ENCODE measurements at regions not wholly inside any gene's neighbourhood (a gene's known extent, or its start where the extent isn't known, plus 50 kb on each side); places are given as distances from the start of the nearest gene placed in this dataset.
"Not testable (repeated sequence)": the region's sequence is repeated elsewhere in the genome, so short reads cannot be mapped to it uniquely, and the experiment has no call there.

- DNase-seq = no peak
Observed at GRCh38 chr9:71268871-71269635, 147.6 kb upstream of the TRPM3 start.

- DNase-seq = no peak
Observed at GRCh38 chr9:71263451-71263850, 142.0 kb upstream of the TRPM3 start.

GRCh38 chr9:71260419-71260818 is 139.0 kb upstream of the TRPM3 start:
- DNase-seq = not testable (repeated sequence)

GRCh38 chr9:71254592-71255277 is 133.3 kb upstream of the TRPM3 start:
- no peak for DNase-seq

- no peak for DNase-seq
Observed at GRCh38 chr9:71253011-71253410, 131.6 kb upstream of the TRPM3 start.

- DNase-seq = no peak
Observed at GRCh38 chr9:71250581-71250980, 129.2 kb upstream of the TRPM3 start.

GRCh38 chr9:71249729-71250317 is 128.4 kb upstream of the TRPM3 start:
- DNase-seq = no peak

GRCh38 chr9:71245651-71246050 is 124.2 kb upstream of the TRPM3 start:
- no peak for DNase-seq

GRCh38 chr9:71243951-71244350 is 122.5 kb upstream of the TRPM3 start:
- DNase-seq = no peak

GRCh38 chr9:71242081-71242480 is 120.7 kb upstream of the TRPM3 start:
- no peak for DNase-seq

GRCh38 chr9:71237051-71237450 is 115.6 kb upstream of the TRPM3 start:
- DNase-seq = no peak

- no peak for DNase-seq
Observed at GRCh38 chr9:71233646-71234045, 112.2 kb upstream of the TRPM3 start.

GRCh38 chr9:71223953-71224538 is 102.6 kb upstream of the TRPM3 start:
- no peak for DNase-seq

- DNase-seq = no peak
Observed at GRCh38 chr9:71218774-71219173, 97.4 kb upstream of the TRPM3 start.

- no peak for DNase-seq
Observed at GRCh38 chr9:71213633-71214032, 92.2 kb upstream of the TRPM3 start.

GRCh38 chr9:71210326-71210725 is 88.9 kb upstream of the TRPM3 start:
- DNase-seq = no peak

- DNase-seq = no peak
Observed at GRCh38 chr9:71209890-71210289, 88.5 kb upstream of the TRPM3 start.

- no peak for DNase-seq
Observed at GRCh38 chr9:71202931-71203330, 81.5 kb upstream of the TRPM3 start.

- DNase-seq = no peak
Observed at GRCh38 chr9:71191708-71192107, 70.3 kb upstream of the TRPM3 start.

- DNase-seq = no peak
Observed at GRCh38 chr9:71183251-71183650, 61.8 kb upstream of the TRPM3 start.

GRCh38 chr9:71179183-71179582 is 57.8 kb upstream of the TRPM3 start:
- no peak for DNase-seq

- DNase-seq = no peak
Observed at GRCh38 chr9:71177901-71178300, 56.5 kb upstream of the TRPM3 start.

- no peak for DNase-seq
Observed at GRCh38 chr9:71171517-71171916, 50.1 kb upstream of the TRPM3 start.
